Right cardiac atrium (tissue), 5 donors: ENCODE measurements at regions not wholly inside any gene's neighbourhood (a gene's known extent, or its start where the extent isn't known, plus 50 kb on each side); places are given as distances from the start of the nearest gene placed in this dataset.

Experiments used
- ATAC-seq, 2 donors: fragments of 200-7000 bp; cut with Tn5 transposase; one replicate each; pipeline versions ENCODE4 v1.8.0 to v1.9.1; 2020; ENCODE audit warnings: moderate library complexity in 2 of 2, mild to moderate bottlenecking in 1 of 2
- DNase-seq, 3 donors: peaks; one replicate each; pipeline ENCODE4 v3.0.0-alpha.2; 2020
- H3K27ac ChIP-seq: one replicate; pipeline ENCODE4 v1.5.1; 2013; ENCODE audit warnings: mild to moderate bottlenecking, low read length, control low read depth, moderate library complexity
- H3K27me3 ChIP-seq: one replicate; pipeline ENCODE4 v1.6.1; 2013; ENCODE audit not compliant: control insufficient read depth, insufficient read depth
- H3K4me1 ChIP-seq: one replicate; pipeline ENCODE4 v1.6.1; 2013; ENCODE audit warnings: low read length; ENCODE audit not compliant: control insufficient read depth, insufficient read depth
- H3K4me3 ChIP-seq: one replicate; pipeline ENCODE4 v1.5.1; 2013; ENCODE audit warnings: low read length, control low read depth
- H3K9me3 ChIP-seq: one replicate; pipeline ENCODE4 v1.6.1; 2013; ENCODE audit warnings: low read length; ENCODE audit not compliant: control insufficient read depth
- WGBS: extraction: QIAGEN DNeasy Blood & Tissue Kit; methylation state at CpG from one replicate; pipeline ENCODE4 v1.1.7; 2013; 5-methylcytosine and 5-hydroxymethylcytosine counted together
- intact Hi-C, 4 donors: fragments of 100-400 bp; cut with DNase I; formaldehyde crosslinking; loops; one replicate each; pipeline versions ENCODE4 v1.11.0 to v1.14.0; 2022 to 2023
- microRNA-seq, 2 donors: library from miRNA; unstranded; fragments of <30 nt; microRNA quantifications; one replicate each; pipeline ENCODE4 v1.2.0, GENCODE V29; 2020 to 2021
- donor health status: healthy with polysubstance abuse.
- donor health status: DM: no; HTN: yes; CAD: no.
- donor health status: DM: no; HTN: no; CAD: no.
- donor health status: DM: no; HTN: yes; CAD: no; lungs with severe emphysema.
- donor health status: DM: yes; HTN: yes; CAD: no.

DNA sequence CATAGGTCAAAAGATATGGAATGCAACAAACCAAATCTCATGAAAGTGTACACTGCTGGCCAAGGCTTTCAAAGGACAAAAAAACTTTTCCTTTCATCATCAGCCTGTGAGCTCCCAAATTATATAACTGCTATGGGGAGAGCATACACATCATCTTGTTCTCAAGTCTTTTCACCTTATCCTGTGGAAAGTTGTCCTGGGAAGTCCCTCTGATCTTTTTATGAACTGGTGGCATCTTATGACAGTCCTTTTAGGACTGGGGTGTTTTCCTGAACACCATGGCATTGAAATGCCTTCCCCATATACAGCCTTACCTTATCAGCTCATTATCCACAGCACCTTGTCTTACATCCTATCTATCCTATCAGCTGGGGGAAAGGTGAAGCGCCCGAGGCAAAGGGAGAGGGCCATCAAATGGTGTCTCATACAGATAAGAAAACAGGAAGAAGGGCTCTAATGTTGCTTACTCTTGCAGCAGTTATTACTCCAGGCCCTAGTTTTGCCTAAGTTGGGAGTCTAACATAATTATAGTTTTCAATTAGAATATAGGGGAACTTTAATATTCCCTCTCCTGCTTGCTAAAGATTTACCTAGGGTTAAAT is 61.5 kb upstream of the GOLIM4 start:
- Histone ChIP-seq H3K27me3 (no peaks in the 10 kb centered on the region), H3K4me3 (no peak overlapping the region), H3K4me1 (no peaks in the 10 kb centered on the region), H3K9me3 (no peaks in the 10 kb centered on the region), H3K27ac (no peak overlapping the region)
- DNase-seq, result no peak
- intact Hi-C loops, result no loop called here
- WGBS, result 75% methylated on average over 2 of the region's 2 CpGs
- ATAC-seq, result no peak

DNA sequence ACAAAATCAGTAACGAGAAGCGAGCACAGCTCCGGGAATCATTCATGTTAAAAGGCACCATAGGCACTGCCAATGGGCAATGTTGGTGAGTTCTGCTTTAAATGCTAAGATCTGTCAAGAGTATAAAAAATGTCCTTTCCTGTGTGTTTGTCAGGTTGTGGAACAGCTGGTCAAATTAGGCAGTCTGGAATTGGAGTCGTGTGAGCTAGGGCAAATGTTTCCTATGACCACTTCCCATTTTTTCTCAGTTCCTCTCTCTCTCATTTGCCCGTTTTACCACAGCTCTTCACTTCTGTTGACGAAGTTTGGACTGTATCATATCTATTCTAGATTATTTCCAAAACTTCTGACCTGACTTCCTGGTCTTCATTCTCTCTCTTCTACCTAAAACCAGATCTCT is 60.8 kb upstream of the GOLIM4 start:
- WGBS, result 61% methylated on average over 6 of the region's 6 CpGs

GRCh38 chr3:168155303-168155702 is 59.6 kb upstream of the GOLIM4 start:
- no peaks in the 10 kb centered on the region for H3K4me1 ChIP-seq
- no peaks in the 10 kb centered on the region for H3K9me3 ChIP-seq
- no peaks in the 10 kb centered on the region for H3K27me3 ChIP-seq
- no peak overlapping the region for H3K27ac ChIP-seq
- peak in 1 of 2 donors; percentile 51 for ATAC-seq
- DNase-seq, result peak in 1 of 3 donors; percentile 23
- no peak overlapping the region for H3K4me3 ChIP-seq
- intact Hi-C loops, result no loop called here

More for the DNA sequence above, 60.8 kb upstream of the GOLIM4 start:
- H3K9me3 ChIP-seq, result no peaks in the 10 kb centered on the region
- H3K27me3 ChIP-seq, result no peaks in the 10 kb centered on the region
- no peak for DNase-seq
- ATAC-seq, result no peak
- no peak overlapping the region for H3K4me3 ChIP-seq
- no peaks in the 10 kb centered on the region for H3K4me1 ChIP-seq
- H3K27ac ChIP-seq, result no peak overlapping the region
- intact Hi-C loops, result no loop called here

DNA sequence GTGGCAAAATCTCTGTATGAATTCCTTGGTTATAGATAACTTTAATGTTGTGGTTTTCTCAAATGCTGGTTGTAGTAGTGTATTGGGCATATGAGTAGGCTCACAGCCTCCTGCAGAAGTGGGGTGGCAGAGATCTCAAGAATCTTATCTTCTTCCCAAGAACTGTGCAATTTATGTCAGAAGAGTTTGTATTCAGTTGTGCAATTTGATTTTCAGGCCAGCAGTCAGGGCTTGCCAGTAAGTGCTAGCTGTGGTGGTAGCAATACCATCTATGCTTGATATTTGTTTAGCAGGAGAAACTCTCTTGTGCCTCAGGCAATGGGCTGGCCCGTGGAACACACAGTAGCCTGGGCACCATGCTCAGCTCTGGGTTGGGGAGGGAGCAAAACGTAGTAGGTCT is 58.4 kb upstream of the GOLIM4 start:
- Histone ChIP-seq H3K27me3 (no peaks in the 10 kb centered on the region), H3K9me3 (no peaks in the 10 kb centered on the region), H3K27ac (no peak overlapping the region), H3K4me1 (no peaks in the 10 kb centered on the region), H3K4me3 (no peak overlapping the region)
- ATAC-seq (no peak), DNase-seq (no peak)
- intact Hi-C loops, result no loop called here
- 76% methylated on average over 2 of the region's 2 CpGs for WGBS

GRCh38 chr3:168152149-168152548 is 56.4 kb upstream of the GOLIM4 start:
- Histone ChIP-seq H3K9me3 (no peaks in the 10 kb centered on the region), H3K27ac (no peak overlapping the region), H3K4me3 (no peak overlapping the region), H3K4me1 (no peaks in the 10 kb centered on the region), H3K27me3 (no peaks in the 10 kb centered on the region)
- intact Hi-C loops, result no loop called here
- ATAC-seq (no peak), DNase-seq (no peak)
- WGBS, result 95% methylated on average over 1 of the region's 1 CpG

Small RNAs in the stretch of these regions (microRNA-seq; reads per million reads assigned to microRNA genes)
- 2.1 to 4.2 reads per million in 2 donors for gene MIR551B
